Heart left ventricle (tissue), 16 donors: ENCODE measurements at regions not wholly inside any gene's neighbourhood (a gene's known extent, or its start where the extent isn't known, plus 50 kb on each side); places are given as distances from the start of the nearest gene placed in this dataset.

Experiments
- ATAC-seq, 4 donors: fragments of 200-7000 bp; cut with Tn5 transposase; one replicate each; pipeline ENCODE4 v1.9.1; 2020 to 2022; ENCODE audit warnings: moderate library complexity in 4 of 4, mild to moderate bottlenecking in 3 of 4, moderate number of reproducible peaks in 1 of 4
- DNase-seq, 5 donors: peaks; one replicate each; pipeline ENCODE4 v3.0.0-alpha.2; 2020
- H3K27ac ChIP-seq, 12 donors: fragments of 200-600 bp; sonication (generic) in 4 of 12; one replicate each; pipeline versions ENCODE4 v1.5.0 to v1.8.0; 2016 to 2022; ENCODE audit warnings: mild to moderate bottlenecking in 2 of 12
- H3K27me3 ChIP-seq, 9 donors: fragments of 200-600 bp; sonication (generic) in 2 of 9; one replicate each; pipeline versions ENCODE4 v1.5.1 to v1.8.0; 2016 to 2022; ENCODE audit warnings: mild to moderate bottlenecking in 3 of 9
- H3K36me3 ChIP-seq, 9 donors: fragments of 200-600 bp; sonication (generic) in 2 of 9; one replicate each; pipeline versions ENCODE4 v1.5.0 to v1.8.0; 2018 to 2022; ENCODE audit warnings: mild to moderate bottlenecking in 2 of 9
- H3K4me1 ChIP-seq, 12 donors: fragments of 200-600 bp; sonication (generic) in 4 of 12; one replicate each; pipeline versions ENCODE4 v1.5.0 to v1.8.0; 2016 to 2022; ENCODE audit warnings: mild to moderate bottlenecking in 3 of 12
- H3K4me3 ChIP-seq, 12 donors: fragments of 200-600 bp; sonication (generic) in 4 of 12; one replicate each; pipeline versions ENCODE4 v1.5.0 to v1.8.0; 2017 to 2022; ENCODE audit warnings: mild to moderate bottlenecking in 9 of 12, moderate library complexity in 4 of 12
- H3K9me3 ChIP-seq, 12 donors: fragments of 200-600 bp; sonication (generic) in 4 of 12; one replicate each; pipeline versions ENCODE4 v1.5.0 to v1.8.0; 2016 to 2022; ENCODE audit warnings: mild to moderate bottlenecking in 1 of 12
- POLR2A ChIP-seq, 2 donors: fragments of 450-650 bp; IDR thresholded peaks; one replicate each; pipeline ENCODE4 v1.6.1; 2017; ENCODE audit warnings: antibody characterized with exemption in 2 of 2, mild to moderate bottlenecking in 2 of 2, moderate library complexity in 2 of 2
- WGBS, 4 donors: extraction: QIAGEN DNeasy Blood & Tissue Kit in 2 of 4; methylation state at CpG; one replicate each; pipeline versions ENCODE4 v1.1.5 to v1.1.7; 2013 to 2018; 5-methylcytosine and 5-hydroxymethylcytosine counted together
- intact Hi-C, 10 donors: fragments of 100-400 bp; cut with DNase I; formaldehyde crosslinking; loops; one replicate each; pipeline versions ENCODE4 v1.11.1 to v1.14.2; 2022
- TF ChIP-seq, protein P1 (sequence below), 12 donors: fragments of 200-600 bp; sonication (generic) in 4 of 12; IDR thresholded peaks; one replicate each; pipeline versions ENCODE4 v1.5.0 to v1.8.0; 2018 to 2022; ENCODE audit warnings: antibody characterized with exemption in 12 of 12, mild to moderate bottlenecking in 5 of 12
- donor health status: ischemic (EF 13 %, LVEDD 7.1; RV severe dilation, severe dysfunction).
- donor health status: healthy with polysubstance abuse.
- donor health status: DM: no; HTN: yes; CAD: no.
- donor health status: DM: no; HTN: no; CAD: no.
- donor health status: ischemic (EF 25% LVEDD 6.9; RV normal size, moderate dysfunction).
- donor health status: ischemic (EF 25% LVEDD 5.7; RV mildly dilated, moderate dysfunction).
- donor health status: healthy.
- donor health status: DM: yes; HTN: yes; CAD: no.
- donor health status: ischemic (EF 35%, LVEDD 5.7; RV mildly dilated, moderate dysfunction).
- donor health status: nonischemic (EF 11% LVEDD 7.7; RV severe dilation, severe dysfunction).
- donor health status: DM: yes; HTN: yes; CAD: no.
- donor health status: PGD.
- donor health status: ischemic (EF 29% LVEDD 5.4; RV normal size, mild dysfunction).
- donor health status: nonischemic (EF 23%, LVEDD 6.1; RV moderate dilation, normal function).

- H3K27me3 ChIP-seq: no peaks in the 10 kb centered on the region
- DNase-seq: no peak
- H3K36me3 ChIP-seq: no peaks in the 10 kb centered on the region
- no peaks in the 10 kb centered on the region for H3K4me1 ChIP-seq
- TF ChIP-seq, protein P1, sequence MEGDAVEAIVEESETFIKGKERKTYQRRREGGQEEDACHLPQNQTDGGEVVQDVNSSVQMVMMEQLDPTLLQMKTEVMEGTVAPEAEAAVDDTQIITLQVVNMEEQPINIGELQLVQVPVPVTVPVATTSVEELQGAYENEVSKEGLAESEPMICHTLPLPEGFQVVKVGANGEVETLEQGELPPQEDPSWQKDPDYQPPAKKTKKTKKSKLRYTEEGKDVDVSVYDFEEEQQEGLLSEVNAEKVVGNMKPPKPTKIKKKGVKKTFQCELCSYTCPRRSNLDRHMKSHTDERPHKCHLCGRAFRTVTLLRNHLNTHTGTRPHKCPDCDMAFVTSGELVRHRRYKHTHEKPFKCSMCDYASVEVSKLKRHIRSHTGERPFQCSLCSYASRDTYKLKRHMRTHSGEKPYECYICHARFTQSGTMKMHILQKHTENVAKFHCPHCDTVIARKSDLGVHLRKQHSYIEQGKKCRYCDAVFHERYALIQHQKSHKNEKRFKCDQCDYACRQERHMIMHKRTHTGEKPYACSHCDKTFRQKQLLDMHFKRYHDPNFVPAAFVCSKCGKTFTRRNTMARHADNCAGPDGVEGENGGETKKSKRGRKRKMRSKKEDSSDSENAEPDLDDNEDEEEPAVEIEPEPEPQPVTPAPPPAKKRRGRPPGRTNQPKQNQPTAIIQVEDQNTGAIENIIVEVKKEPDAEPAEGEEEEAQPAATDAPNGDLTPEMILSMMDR (IDR thresholded peaks at IDR 0.05): no peak
- TF ChIP-seq POLR2A (IDR thresholded peaks at IDR 0.05): no peak
- 83 to 91% (median 86%) methylated on average over 5 of the region's 5 CpGs for WGBS, 4 donors
- H3K9me3 ChIP-seq: no peaks in the 10 kb centered on the region
- ATAC-seq: no peak
- no peak overlapping the region for H3K4me3 ChIP-seq
- H3K27ac ChIP-seq: no peak overlapping the region
- intact Hi-C loops: no loop called here
These were observed 69.0 kb downstream of the PYDC2 start for GRCh38 chr3:191529992-191530391.

DNA sequence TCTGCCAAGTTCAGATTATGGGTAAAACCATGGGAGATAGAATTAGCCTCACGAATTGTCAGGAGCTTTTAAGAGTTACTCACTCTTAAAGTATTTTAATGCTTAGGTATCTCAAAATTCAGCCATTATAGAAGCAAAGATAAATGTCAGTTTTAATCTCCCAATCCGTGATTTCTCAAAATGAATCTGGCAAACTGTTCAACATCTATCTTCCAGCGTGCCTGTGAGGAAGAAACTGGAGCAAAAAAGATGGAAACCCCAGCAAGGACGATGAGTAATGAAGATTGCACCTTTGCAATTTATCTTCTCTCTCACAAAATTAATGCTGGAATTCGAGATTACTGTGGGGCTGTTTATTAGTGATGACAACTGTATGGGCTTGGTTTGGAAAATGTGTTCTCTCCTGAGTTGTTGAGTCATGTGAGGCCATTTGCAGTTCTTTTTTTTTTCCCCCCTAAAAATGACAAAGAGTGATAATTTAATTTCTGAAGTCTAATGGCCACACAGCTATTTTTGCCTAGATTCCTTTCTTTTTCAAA, 70.5 kb downstream of the PYDC2 start:
- ATAC-seq: no peak
- Histone ChIP-seq H3K4me3 (no peak overlapping the region), H3K27me3 (no peaks in the 10 kb centered on the region), H3K27ac (no peak overlapping the region), H3K9me3 (no peaks in the 10 kb centered on the region), H3K4me1 (no peaks in the 10 kb centered on the region), H3K36me3 (no peaks in the 10 kb centered on the region)
- no peak for DNase-seq
- no peak for TF ChIP-seq POLR2A (IDR thresholded peaks at IDR 0.05)
- TF ChIP-seq, protein P1 (IDR thresholded peaks at IDR 0.05): no peak
- 55 to 63% (median 58%) methylated on average over 5 of the region's 5 CpGs for WGBS, 4 donors
- intact Hi-C loops: no loop called here

- 84 to 93% (median 87%) methylated on average over 1 of the region's 1 CpG for WGBS, 4 donors
- no peak for TF ChIP-seq POLR2A (IDR thresholded peaks at IDR 0.05)
- TF ChIP-seq, protein P1 (IDR thresholded peaks at IDR 0.05): no peak
- no peak overlapping the region for H3K4me3 ChIP-seq
- H3K4me1 ChIP-seq: no peaks in the 10 kb centered on the region
- no peaks in the 10 kb centered on the region for H3K27me3 ChIP-seq
- ATAC-seq (no peak), DNase-seq (no peak)
- peaks cover 0 to 13% (median 0%) of the 10 kb centered on the region in 12 donors for H3K9me3 ChIP-seq
- intact Hi-C loops: no loop called here
- H3K36me3 ChIP-seq: no peaks in the 10 kb centered on the region
- H3K27ac ChIP-seq: no peak overlapping the region
These were observed 82.1 kb downstream of the PYDC2 start for GRCh38 chr3:191543018-191543417.

DNA sequence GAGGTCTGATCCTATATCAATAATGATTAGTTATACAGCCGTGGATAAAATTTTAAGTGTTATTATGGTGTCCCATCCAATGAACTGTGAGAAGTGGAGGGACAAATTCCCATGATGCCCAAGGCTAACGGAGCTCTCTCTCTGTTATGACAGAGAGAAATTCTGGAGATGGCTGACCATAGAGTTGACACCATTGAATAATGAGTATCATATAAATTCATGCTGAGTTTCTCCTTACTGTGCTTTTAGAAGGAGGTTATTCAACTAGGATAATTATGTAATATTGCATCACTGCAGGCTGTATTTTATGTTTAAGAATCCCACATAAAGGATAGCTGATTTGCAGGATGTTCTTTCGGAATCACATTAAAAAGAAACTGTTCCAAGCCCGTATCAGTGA, 82.9 kb downstream of the PYDC2 start:
- Histone ChIP-seq H3K27ac (no peak overlapping the region), H3K36me3 (no peaks in the 10 kb centered on the region), H3K4me1 (no peaks in the 10 kb centered on the region), H3K27me3 (no peaks in the 10 kb centered on the region), H3K9me3 (peaks cover 0 to 13% (median 0%) of the 10 kb centered on the region in 12 donors), H3K4me3 (no peak overlapping the region)
- 91 to 92% (median 92%) methylated on average over 4 of the region's 4 CpGs for WGBS, 4 donors
- ATAC-seq (no peak), DNase-seq (no peak)
- intact Hi-C loops: no loop called here
- no peak for TF ChIP-seq POLR2A (IDR thresholded peaks at IDR 0.05)
- TF ChIP-seq, protein P1 (IDR thresholded peaks at IDR 0.05): no peak
